Epithelial cell of proximal tubule (primary cell): ENCODE measurements at regions not wholly inside any gene's neighbourhood (a gene's known extent, or its start where the extent isn't known, plus 50 kb on each side); places are given as distances from the start of the nearest gene placed in this dataset.
A peak's percentile ranks its signal among the peaks of the same experiment; 100 is the strongest.

Source experiments
- DNase-seq: peaks from one replicate; pipeline ENCODE4 v3.0.0-alpha.2; 2011; ENCODE audit warnings: low read depth
- H3K4me3 ChIP-seq: 2 replicates; pipeline ENCODE4 v1.5.1; 2011; ENCODE audit warnings: low read depth, mild to moderate bottlenecking, low read length
- CTCF ChIP-seq: conservative IDR thresholded peaks from 2 replicates; pipeline ENCODE4 v1.5.1; 2012; ENCODE audit warnings: low read depth, mild to moderate bottlenecking, low read length

GRCh38 chr2:118251427-118251826, 163.2 kb downstream of the INSIG2 start:
- DNase-seq, result no peak
- TF ChIP-seq CTCF, result no peak
- H3K4me3 ChIP-seq, result no peak overlapping the region

- no peak for TF ChIP-seq CTCF
- no peak for DNase-seq
- H3K4me3 ChIP-seq, result no peak overlapping the region
These were observed 162.2 kb downstream of the INSIG2 start for GRCh38 chr2:118250463-118250862.

- no peak for TF ChIP-seq CTCF
- DNase-seq, result no peak
- no peak overlapping the region for H3K4me3 ChIP-seq
These were observed 161.7 kb downstream of the INSIG2 start for GRCh38 chr2:118250001-118250400.

GRCh38 chr2:118249531-118249930, 161.3 kb downstream of the INSIG2 start:
- H3K4me3 ChIP-seq, result no peak overlapping the region
- no peak for DNase-seq
- no peak for TF ChIP-seq CTCF

- no peak overlapping the region for H3K4me3 ChIP-seq
- DNase-seq, result peak; percentile 54
- no peak for TF ChIP-seq CTCF
These were observed 158.5 kb downstream of the INSIG2 start for GRCh38 chr2:118246726-118247125.

GRCh38 chr2:118246079-118246478, 157.8 kb downstream of the INSIG2 start:
- TF ChIP-seq CTCF, result no peak
- DNase-seq, result no peak
- H3K4me3 ChIP-seq, result no peak overlapping the region

- no peak for DNase-seq
- no peak for TF ChIP-seq CTCF
- no peak overlapping the region for H3K4me3 ChIP-seq
These were observed 156.4 kb downstream of the INSIG2 start for GRCh38 chr2:118244686-118245085.
